ENCODE measurements at regions not wholly inside any gene's neighbourhood (a gene's known extent, or its start where the extent isn't known, plus 50 kb on each side); places are given as distances from the start of the nearest gene placed in this dataset.

GRCh38 chr11:37184326-37184725 is 586.3 kb upstream of the RAG2 start:
- no peak overlapping the region for H3K27ac ChIP-seq (ENCODE audit: low read depth, low read length)
- H3K4me3 ChIP-seq (ENCODE audit: insufficient read depth, low read length): no peak overlapping the region
- H3K4me2 ChIP-seq (ENCODE audit: insufficient read depth, low read length): no peak overlapping the region
- H3K79me2 ChIP-seq (ENCODE audit: insufficient read depth, low read length): no peaks in the 10 kb centered on the region
- H3K4me1 ChIP-seq (ENCODE audit: insufficient read depth, low read length): no peaks in the 10 kb centered on the region
- H3K36me3 ChIP-seq (ENCODE audit: insufficient read depth, low read length): no peaks in the 10 kb centered on the region
- H2AFZ ChIP-seq (ENCODE audit: low read length): no peak overlapping the region
- no peaks in the 10 kb centered on the region for H3K9me3 ChIP-seq (ENCODE audit: low read depth, low read length)
- H4K20me1 ChIP-seq (ENCODE audit: insufficient read depth, low read length): no peaks in the 10 kb centered on the region
- TF ChIP-seq, protein P1, sequence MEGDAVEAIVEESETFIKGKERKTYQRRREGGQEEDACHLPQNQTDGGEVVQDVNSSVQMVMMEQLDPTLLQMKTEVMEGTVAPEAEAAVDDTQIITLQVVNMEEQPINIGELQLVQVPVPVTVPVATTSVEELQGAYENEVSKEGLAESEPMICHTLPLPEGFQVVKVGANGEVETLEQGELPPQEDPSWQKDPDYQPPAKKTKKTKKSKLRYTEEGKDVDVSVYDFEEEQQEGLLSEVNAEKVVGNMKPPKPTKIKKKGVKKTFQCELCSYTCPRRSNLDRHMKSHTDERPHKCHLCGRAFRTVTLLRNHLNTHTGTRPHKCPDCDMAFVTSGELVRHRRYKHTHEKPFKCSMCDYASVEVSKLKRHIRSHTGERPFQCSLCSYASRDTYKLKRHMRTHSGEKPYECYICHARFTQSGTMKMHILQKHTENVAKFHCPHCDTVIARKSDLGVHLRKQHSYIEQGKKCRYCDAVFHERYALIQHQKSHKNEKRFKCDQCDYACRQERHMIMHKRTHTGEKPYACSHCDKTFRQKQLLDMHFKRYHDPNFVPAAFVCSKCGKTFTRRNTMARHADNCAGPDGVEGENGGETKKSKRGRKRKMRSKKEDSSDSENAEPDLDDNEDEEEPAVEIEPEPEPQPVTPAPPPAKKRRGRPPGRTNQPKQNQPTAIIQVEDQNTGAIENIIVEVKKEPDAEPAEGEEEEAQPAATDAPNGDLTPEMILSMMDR (IDR thresholded peaks at IDR 0.05; ENCODE audit: extremely low read depth, low read depth, low read length): no peak
- H3K27me3 ChIP-seq (ENCODE audit: insufficient read depth, low read length): no peaks in the 10 kb centered on the region
- no peak for DNase-seq (ENCODE audit: insufficient read length, low spot score, missing footprints)

- Histone ChIP-seq H2AFZ (ENCODE audit: low read length) (no peak overlapping the region), H3K36me3 (ENCODE audit: insufficient read depth, low read length) (no peaks in the 10 kb centered on the region), H3K9me3 (ENCODE audit: low read depth, low read length) (peaks cover 2% of the 10 kb centered on the region), H3K79me2 (ENCODE audit: insufficient read depth, low read length) (no peaks in the 10 kb centered on the region), H3K4me1 (ENCODE audit: insufficient read depth, low read length) (no peaks in the 10 kb centered on the region), H3K4me3 (ENCODE audit: insufficient read depth, low read length) (no peak overlapping the region), H3K27me3 (ENCODE audit: insufficient read depth, low read length) (no peaks in the 10 kb centered on the region), H3K4me2 (ENCODE audit: insufficient read depth, low read length) (no peak overlapping the region), H4K20me1 (ENCODE audit: insufficient read depth, low read length) (no peaks in the 10 kb centered on the region), H3K27ac (ENCODE audit: low read depth, low read length) (no peak overlapping the region)
- TF ChIP-seq, protein P1 (IDR thresholded peaks at IDR 0.05; ENCODE audit: extremely low read depth, low read depth, low read length): no peak
- DNase-seq (ENCODE audit: insufficient read length, low spot score, missing footprints): no peak
Observed at GRCh38 chr11:37182031-37182430, 584.0 kb upstream of the RAG2 start.

GRCh38 chr11:37177721-37178120 is 579.7 kb upstream of the RAG2 start:
- Histone ChIP-seq H3K36me3 (ENCODE audit: insufficient read depth, low read length) (no peaks in the 10 kb centered on the region), H3K4me2 (ENCODE audit: insufficient read depth, low read length) (no peak overlapping the region), H2AFZ (ENCODE audit: low read length) (no peak overlapping the region), H3K4me1 (ENCODE audit: insufficient read depth, low read length) (no peaks in the 10 kb centered on the region), H3K27ac (ENCODE audit: low read depth, low read length) (no peak overlapping the region), H3K4me3 (ENCODE audit: insufficient read depth, low read length) (no peak overlapping the region), H3K27me3 (ENCODE audit: insufficient read depth, low read length) (no peaks in the 10 kb centered on the region), H3K79me2 (ENCODE audit: insufficient read depth, low read length) (no peaks in the 10 kb centered on the region), H3K9me3 (ENCODE audit: low read depth, low read length) (peaks cover 2% of the 10 kb centered on the region), H4K20me1 (ENCODE audit: insufficient read depth, low read length) (no peaks in the 10 kb centered on the region)
- no peak for DNase-seq (ENCODE audit: insufficient read length, low spot score, missing footprints)
- TF ChIP-seq, protein P1 (IDR thresholded peaks at IDR 0.05; ENCODE audit: extremely low read depth, low read depth, low read length): no peak

DNA sequence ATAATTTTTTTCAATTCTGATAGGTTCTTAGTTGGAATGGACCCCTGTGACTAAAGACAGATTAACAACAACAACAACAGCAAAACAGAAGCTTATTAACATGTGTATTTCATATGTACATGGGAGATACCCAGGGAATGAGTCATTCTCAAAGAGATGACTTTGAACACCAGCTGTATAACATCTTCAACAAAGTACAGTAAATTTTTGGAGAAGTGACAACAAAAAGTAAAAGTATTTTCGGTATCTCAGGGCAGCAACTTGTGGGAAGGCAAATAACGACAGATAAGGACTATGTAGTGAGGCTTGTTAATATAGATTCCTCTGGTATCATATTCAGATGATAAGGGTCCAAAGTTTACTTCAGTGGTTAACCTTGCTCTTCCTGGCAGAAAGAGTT is 573.4 kb upstream of the RAG2 start:
- DNase-seq (ENCODE audit: insufficient read length, low spot score, missing footprints): no peak
- H3K27me3 ChIP-seq (ENCODE audit: insufficient read depth, low read length): no peaks in the 10 kb centered on the region
- H3K9me3 ChIP-seq (ENCODE audit: low read depth, low read length): peaks cover 3% of the 10 kb centered on the region
- H3K36me3 ChIP-seq (ENCODE audit: insufficient read depth, low read length): no peaks in the 10 kb centered on the region
- TF ChIP-seq, protein P1 (IDR thresholded peaks at IDR 0.05; ENCODE audit: extremely low read depth, low read depth, low read length): no peak
- no peaks in the 10 kb centered on the region for H3K4me1 ChIP-seq (ENCODE audit: insufficient read depth, low read length)
- no peaks in the 10 kb centered on the region for H4K20me1 ChIP-seq (ENCODE audit: insufficient read depth, low read length)
- no peak overlapping the region for H3K27ac ChIP-seq (ENCODE audit: low read depth, low read length)
- H3K79me2 ChIP-seq (ENCODE audit: insufficient read depth, low read length): no peaks in the 10 kb centered on the region
- H3K4me3 ChIP-seq (ENCODE audit: insufficient read depth, low read length): no peak overlapping the region
- H2AFZ ChIP-seq (ENCODE audit: low read length): no peak overlapping the region
- no peak overlapping the region for H3K4me2 ChIP-seq (ENCODE audit: insufficient read depth, low read length)

Data from osteoblast (primary cell).